ENCODE measurements at regions not wholly inside any gene's neighbourhood (a gene's known extent, or its start where the extent isn't known, plus 50 kb on each side); places are given as distances from the start of the nearest gene placed in this dataset.

DNA sequence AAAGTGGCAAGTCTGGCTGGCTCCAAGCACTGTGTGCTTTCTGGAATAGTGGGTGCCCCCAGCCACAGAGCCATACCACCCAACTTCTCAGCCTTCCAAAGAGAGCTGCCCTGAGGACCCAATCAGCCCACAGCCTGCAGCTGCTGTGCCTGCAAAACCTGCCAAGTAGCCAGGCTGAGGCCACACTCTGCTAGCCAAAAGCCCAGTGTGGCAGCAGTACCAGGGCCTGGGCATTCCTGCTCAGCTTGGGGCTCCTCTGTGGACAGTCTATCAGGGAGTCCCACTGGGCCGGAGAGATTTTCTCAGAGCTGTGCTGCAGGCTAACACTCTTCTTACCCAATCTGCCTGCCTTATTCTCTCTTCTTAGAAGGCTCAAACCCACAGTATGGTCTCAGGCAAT is 136.5 kb downstream of the TPRA1 start:
- no peaks in the 10 kb centered on the region for H3K9me3 ChIP-seq (ENCODE audit: control extremely low read depth in 1 of 5, control insufficient read depth in 4 of 5, insufficient read depth in 2 of 5, low read depth in 1 of 5, low read length in 4 of 5)
- POLR2A ChIA-PET: no interaction called here
- CTCF ChIA-PET: interaction anchor here (1.4 to 2.7 kb wide), 2 partner anchors 10 to 775 kb away, joined by 4 to 11 read pairs; no protein-coding TSS in a partner anchor
- no peaks in the 10 kb centered on the region for H3K36me3 ChIP-seq (ENCODE audit: control insufficient read depth in 4 of 4, insufficient read depth in 4 of 4, low read length in 3 of 4)
- no peak overlapping the region for H3K27ac ChIP-seq (ENCODE audit: insufficient read depth in 1 of 2, low read depth in 1 of 2, low read length in 2 of 2, poor library complexity in 1 of 2, severe bottlenecking in 2 of 2)
- H3K4me3 ChIP-seq (ENCODE audit: control insufficient read depth in 1 of 7, extremely low read depth in 1 of 7, insufficient read depth in 4 of 7, low read depth in 2 of 7, low read length in 6 of 7): no peak overlapping the region
- 88% methylated on average over 1 of the region's 1 CpG for WGBS (ENCODE audit: insufficient coverage)
- DNase-seq: no peak
- peaks cover 0 to 15% (median 7%) of the 10 kb centered on the region in 4 experiments for H3K4me1 ChIP-seq (ENCODE audit: control extremely low read depth in 1 of 4, control insufficient read depth in 4 of 4, insufficient read depth in 4 of 4, low read length in 3 of 4)
- H3K27me3 ChIP-seq (replicated peaks in 2 of 5; ENCODE audit: control insufficient read depth in 4 of 5, insufficient read depth in 5 of 5, low read length in 4 of 5): peaks cover 4 to 78% (median 30%) of the 10 kb centered on the region in 5 experiments

DNA sequence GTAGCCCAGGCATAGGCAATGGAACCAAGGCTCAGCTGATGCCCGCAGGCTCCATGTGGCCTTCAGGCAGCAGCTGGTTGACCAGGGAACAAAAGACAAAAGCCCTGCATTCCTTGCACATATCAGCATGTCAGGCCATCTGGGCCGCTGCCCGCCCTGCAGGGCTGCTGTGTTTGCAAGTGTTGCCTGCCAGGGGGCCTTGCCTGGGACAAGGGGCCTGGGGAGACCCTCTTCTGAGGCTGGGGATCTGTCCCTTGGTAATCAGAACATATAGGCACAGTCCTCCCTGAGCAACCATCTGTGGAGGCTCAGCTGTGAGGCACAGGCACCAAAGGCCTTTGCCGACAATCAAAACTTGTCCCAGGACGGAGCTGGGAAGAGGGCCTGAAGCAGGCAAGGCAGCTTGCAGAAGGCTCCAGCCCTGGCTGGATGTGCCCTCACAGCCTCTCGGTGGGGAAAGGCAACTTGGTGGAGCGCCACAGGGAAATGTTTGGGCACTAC is 138.2 kb downstream of the TPRA1 start:
- Histone ChIP-seq H3K27me3 (replicated peaks in 2 of 5; ENCODE audit: control insufficient read depth in 4 of 5, insufficient read depth in 5 of 5, low read length in 4 of 5) (peaks cover 4 to 61% (median 18%) of the 10 kb centered on the region in 5 experiments), H3K4me1 (ENCODE audit: control extremely low read depth in 1 of 4, control insufficient read depth in 4 of 4, insufficient read depth in 4 of 4, low read length in 3 of 4) (peaks cover 0 to 15% (median 7%) of the 10 kb centered on the region in 4 experiments), H3K4me3 (ENCODE audit: control insufficient read depth in 1 of 7, extremely low read depth in 1 of 7, insufficient read depth in 4 of 7, low read depth in 2 of 7, low read length in 6 of 7) (no peak overlapping the region), H3K36me3 (ENCODE audit: control insufficient read depth in 4 of 4, insufficient read depth in 4 of 4, low read length in 3 of 4) (no peaks in the 10 kb centered on the region), H3K9me3 (ENCODE audit: control extremely low read depth in 1 of 5, control insufficient read depth in 4 of 5, insufficient read depth in 2 of 5, low read depth in 1 of 5, low read length in 4 of 5) (no peaks in the 10 kb centered on the region), H3K27ac (ENCODE audit: insufficient read depth in 1 of 2, low read depth in 1 of 2, low read length in 2 of 2, poor library complexity in 1 of 2, severe bottlenecking in 2 of 2) (no peak overlapping the region)
- CTCF ChIA-PET: no interaction called here
- POLR2A ChIA-PET: no interaction called here
- 96% methylated on average over 6 of the region's 7 CpGs for WGBS (ENCODE audit: insufficient coverage)
- no peak for DNase-seq

DNA sequence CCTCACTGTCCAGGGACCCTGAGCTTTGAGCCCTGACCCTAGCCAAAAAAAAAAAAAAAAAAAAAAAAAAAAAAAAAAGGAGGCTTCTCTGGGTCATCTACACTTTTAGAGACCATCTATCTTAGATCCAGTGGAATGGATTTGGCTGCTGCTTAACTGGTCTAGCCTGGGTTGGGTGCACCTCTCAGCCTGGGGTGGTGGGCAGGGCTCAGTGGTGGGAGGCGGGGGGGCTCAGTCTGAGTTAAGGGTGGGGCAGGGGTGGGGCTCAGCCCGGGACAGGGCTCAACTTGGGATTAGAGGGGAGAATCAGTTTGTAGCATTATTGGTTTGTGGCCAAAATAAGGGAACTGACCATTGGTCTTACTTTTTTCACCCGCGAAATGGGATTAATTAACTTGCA is 139.2 kb downstream of the TPRA1 start:
- ChIA-PET POLR2A (no interaction called here), CTCF (no interaction called here)
- Histone ChIP-seq H3K4me1 (ENCODE audit: control extremely low read depth in 1 of 4, control insufficient read depth in 4 of 4, insufficient read depth in 4 of 4, low read length in 3 of 4) (peaks cover 0 to 9% (median 4%) of the 10 kb centered on the region in 4 experiments), H3K27ac (ENCODE audit: insufficient read depth in 1 of 2, low read depth in 1 of 2, low read length in 2 of 2, poor library complexity in 1 of 2, severe bottlenecking in 2 of 2) (no peak overlapping the region), H3K36me3 (ENCODE audit: control insufficient read depth in 4 of 4, insufficient read depth in 4 of 4, low read length in 3 of 4) (no peaks in the 10 kb centered on the region), H3K27me3 (replicated peaks in 2 of 5; ENCODE audit: control insufficient read depth in 4 of 5, insufficient read depth in 5 of 5, low read length in 4 of 5) (peaks cover 4 to 56% (median 17%) of the 10 kb centered on the region in 5 experiments), H3K9me3 (ENCODE audit: control extremely low read depth in 1 of 5, control insufficient read depth in 4 of 5, insufficient read depth in 2 of 5, low read depth in 1 of 5, low read length in 4 of 5) (no peaks in the 10 kb centered on the region), H3K4me3 (ENCODE audit: control insufficient read depth in 1 of 7, extremely low read depth in 1 of 7, insufficient read depth in 4 of 7, low read depth in 2 of 7, low read length in 6 of 7) (no peak overlapping the region)
- WGBS (ENCODE audit: insufficient coverage): 94% methylated on average over 4 of the region's 4 CpGs
- DNase-seq: no peak

DNA sequence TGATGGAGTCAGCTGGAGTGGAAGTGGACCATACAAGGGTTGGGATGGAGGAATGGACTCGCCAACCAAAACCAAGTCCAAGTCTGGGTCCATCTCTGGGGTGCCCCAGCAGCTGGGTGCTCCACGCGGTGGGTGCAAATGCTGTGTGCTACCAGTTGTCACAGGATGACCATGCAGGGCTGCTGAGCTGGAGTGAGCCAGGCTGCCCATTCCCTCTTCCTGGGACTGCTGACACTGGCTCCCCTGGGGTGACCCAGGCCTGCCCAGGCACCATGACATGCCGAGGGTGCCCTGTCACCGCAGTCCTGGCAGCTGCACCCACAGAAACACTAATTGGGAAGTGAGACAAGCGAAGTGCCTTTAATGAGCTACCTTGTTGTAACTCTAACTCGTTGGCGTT is 140.2 kb downstream of the TPRA1 start:
- POLR2A ChIA-PET: no interaction called here
- 97% methylated on average over 8 of the region's 8 CpGs for WGBS (ENCODE audit: insufficient coverage)

DNA sequence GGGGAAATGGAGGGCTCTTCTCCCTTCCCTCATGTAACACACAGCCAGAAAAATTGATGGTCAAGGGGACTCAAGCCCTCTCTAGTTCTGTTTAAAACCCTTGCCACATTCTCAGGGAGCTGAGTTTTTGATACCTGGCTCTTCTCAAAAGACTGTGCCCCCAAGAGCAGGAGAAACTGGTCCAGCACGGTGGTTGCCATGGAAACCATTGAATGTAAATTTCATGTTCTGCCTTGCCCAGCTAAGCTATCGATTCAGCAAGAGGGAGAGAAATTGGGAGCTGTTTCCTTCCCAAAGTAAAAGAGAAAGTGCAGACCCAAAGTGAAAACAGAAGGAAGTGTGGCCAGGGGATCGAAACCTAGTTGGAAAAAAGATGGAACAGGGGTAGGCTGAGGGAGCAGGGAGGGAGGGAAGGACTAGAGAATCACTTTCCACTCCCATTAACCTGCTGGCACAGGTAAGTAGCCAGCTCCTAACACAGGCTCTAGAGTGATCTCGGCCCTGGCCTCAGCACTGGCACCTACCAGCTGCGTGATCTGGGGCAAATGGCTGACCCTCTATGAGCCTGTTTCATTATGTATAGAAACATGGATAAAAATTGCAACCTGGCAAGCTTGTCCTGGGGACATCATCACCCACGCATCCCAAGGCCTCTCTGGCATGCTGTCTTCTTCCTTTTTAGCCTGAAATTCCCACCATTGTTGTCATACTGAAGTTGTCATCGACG is 140.9 kb downstream of the TPRA1 start:
- no peak for DNase-seq
- CTCF ChIA-PET: interaction anchor here (1.0 to 1.1 kb wide), 2 partner anchors 12 to 770 kb away, joined by 3 read pairs; no protein-coding TSS in a partner anchor
- Histone ChIP-seq H3K27ac (ENCODE audit: insufficient read depth in 1 of 2, low read depth in 1 of 2, low read length in 2 of 2, poor library complexity in 1 of 2, severe bottlenecking in 2 of 2) (no peak overlapping the region), H3K4me3 (ENCODE audit: control insufficient read depth in 1 of 7, extremely low read depth in 1 of 7, insufficient read depth in 4 of 7, low read depth in 2 of 7, low read length in 6 of 7) (no peak overlapping the region), H3K27me3 (replicated peaks in 2 of 5; ENCODE audit: control insufficient read depth in 4 of 5, insufficient read depth in 5 of 5, low read length in 4 of 5) (peaks cover 2 to 39% (median 10%) of the 10 kb centered on the region in 5 experiments), H3K9me3 (ENCODE audit: control extremely low read depth in 1 of 5, control insufficient read depth in 4 of 5, insufficient read depth in 2 of 5, low read depth in 1 of 5, low read length in 4 of 5) (no peaks in the 10 kb centered on the region), H3K4me1 (ENCODE audit: control extremely low read depth in 1 of 4, control insufficient read depth in 4 of 4, insufficient read depth in 4 of 4, low read length in 3 of 4) (no peaks in the 10 kb centered on the region), H3K36me3 (ENCODE audit: control insufficient read depth in 4 of 4, insufficient read depth in 4 of 4, low read length in 3 of 4) (no peaks in the 10 kb centered on the region)
- POLR2A ChIA-PET: no interaction called here
- WGBS (ENCODE audit: insufficient coverage): 59% methylated on average over 5 of the region's 8 CpGs

More for the DNA sequence above, 140.2 kb downstream of the TPRA1 start:
- H3K27ac ChIP-seq (ENCODE audit: insufficient read depth in 1 of 2, low read depth in 1 of 2, low read length in 2 of 2, poor library complexity in 1 of 2, severe bottlenecking in 2 of 2): no peak overlapping the region
- H3K4me1 ChIP-seq (ENCODE audit: control extremely low read depth in 1 of 4, control insufficient read depth in 4 of 4, insufficient read depth in 4 of 4, low read length in 3 of 4): peaks cover 0 to under 1% (median under 1%) of the 10 kb centered on the region in 4 experiments
- H3K9me3 ChIP-seq (ENCODE audit: control extremely low read depth in 1 of 5, control insufficient read depth in 4 of 5, insufficient read depth in 2 of 5, low read depth in 1 of 5, low read length in 4 of 5): no peaks in the 10 kb centered on the region
- no peak for DNase-seq
- CTCF ChIA-PET: no interaction called here
- no peaks in the 10 kb centered on the region for H3K36me3 ChIP-seq (ENCODE audit: control insufficient read depth in 4 of 4, insufficient read depth in 4 of 4, low read length in 3 of 4)
- H3K27me3 ChIP-seq (replicated peaks in 2 of 5; ENCODE audit: control insufficient read depth in 4 of 5, insufficient read depth in 5 of 5, low read length in 4 of 5): peaks cover 4 to 46% (median 14%) of the 10 kb centered on the region in 5 experiments
- no peak overlapping the region for H3K4me3 ChIP-seq (ENCODE audit: control insufficient read depth in 1 of 7, extremely low read depth in 1 of 7, insufficient read depth in 4 of 7, low read depth in 2 of 7, low read length in 6 of 7)

DNA sequence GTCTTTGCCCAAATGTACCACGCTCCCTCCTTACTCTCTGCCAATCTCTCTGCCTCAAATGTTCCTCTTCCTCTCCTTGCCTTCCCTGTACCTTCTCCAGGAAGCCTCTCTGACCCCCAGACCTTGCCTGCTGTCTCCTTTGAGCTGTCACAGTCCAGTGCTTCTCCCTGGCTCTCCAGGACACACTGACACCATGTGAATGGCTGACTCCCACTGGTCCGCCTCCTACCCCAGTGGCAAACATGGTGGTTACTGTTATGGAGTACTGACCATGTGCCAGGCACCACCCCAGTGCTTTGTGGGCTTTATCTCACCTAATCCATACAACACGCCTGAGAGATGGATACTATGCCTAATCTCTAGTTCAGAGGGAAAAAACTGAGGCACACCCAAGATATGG is 141.9 kb downstream of the TPRA1 start:
- Histone ChIP-seq H3K27me3 (replicated peaks in 2 of 5; ENCODE audit: control insufficient read depth in 4 of 5, insufficient read depth in 5 of 5, low read length in 4 of 5) (peaks cover 0 to 29% (median 7%) of the 10 kb centered on the region in 5 experiments), H3K4me3 (ENCODE audit: control insufficient read depth in 1 of 7, extremely low read depth in 1 of 7, insufficient read depth in 4 of 7, low read depth in 2 of 7, low read length in 6 of 7) (no peak overlapping the region), H3K27ac (ENCODE audit: insufficient read depth in 1 of 2, low read depth in 1 of 2, low read length in 2 of 2, poor library complexity in 1 of 2, severe bottlenecking in 2 of 2) (no peak overlapping the region), H3K9me3 (ENCODE audit: control extremely low read depth in 1 of 5, control insufficient read depth in 4 of 5, insufficient read depth in 2 of 5, low read depth in 1 of 5, low read length in 4 of 5) (no peaks in the 10 kb centered on the region), H3K36me3 (ENCODE audit: control insufficient read depth in 4 of 4, insufficient read depth in 4 of 4, low read length in 3 of 4) (no peaks in the 10 kb centered on the region), H3K4me1 (ENCODE audit: control extremely low read depth in 1 of 4, control insufficient read depth in 4 of 4, insufficient read depth in 4 of 4, low read length in 3 of 4) (no peaks in the 10 kb centered on the region)
- ChIA-PET POLR2A (no interaction called here), CTCF (interaction anchor here (1.0 kb wide), 1 partner anchor 13 kb away, joined by 3 read pairs; no protein-coding TSS in a partner anchor)
- 100% methylated on average over 2 of the region's 3 CpGs for WGBS (ENCODE audit: insufficient coverage)
- no peak for DNase-seq

DNA sequence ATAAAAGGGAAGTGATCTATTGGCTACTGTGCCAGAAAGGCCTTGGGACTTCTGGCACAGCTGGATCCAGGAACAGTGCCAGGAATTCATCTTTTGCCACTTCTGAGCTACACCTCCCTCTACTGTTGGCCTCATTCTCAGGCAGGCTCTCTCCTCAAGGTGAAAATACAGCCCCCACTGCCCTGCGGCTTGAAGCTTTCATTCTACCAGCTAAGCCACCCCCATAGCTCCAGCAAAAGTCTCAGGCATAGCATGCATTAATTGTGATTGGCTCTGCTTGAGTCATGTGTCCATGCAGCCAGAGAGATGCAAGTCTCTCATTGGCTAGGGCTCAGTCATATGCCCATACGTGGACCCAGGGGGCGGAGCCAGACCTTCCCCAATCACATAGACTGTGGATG is 142.4 kb downstream of the TPRA1 start:
- Histone ChIP-seq H3K9me3 (ENCODE audit: control extremely low read depth in 1 of 5, control insufficient read depth in 4 of 5, insufficient read depth in 2 of 5, low read depth in 1 of 5, low read length in 4 of 5) (no peaks in the 10 kb centered on the region), H3K36me3 (ENCODE audit: control insufficient read depth in 4 of 4, insufficient read depth in 4 of 4, low read length in 3 of 4) (no peaks in the 10 kb centered on the region), H3K4me1 (ENCODE audit: control extremely low read depth in 1 of 4, control insufficient read depth in 4 of 4, insufficient read depth in 4 of 4, low read length in 3 of 4) (no peaks in the 10 kb centered on the region), H3K27me3 (replicated peaks in 2 of 5; ENCODE audit: control insufficient read depth in 4 of 5, insufficient read depth in 5 of 5, low read length in 4 of 5) (peaks cover 0 to 27% (median 5%) of the 10 kb centered on the region in 5 experiments), H3K27ac (ENCODE audit: insufficient read depth in 1 of 2, low read depth in 1 of 2, low read length in 2 of 2, poor library complexity in 1 of 2, severe bottlenecking in 2 of 2) (no peak overlapping the region), H3K4me3 (ENCODE audit: control insufficient read depth in 1 of 7, extremely low read depth in 1 of 7, insufficient read depth in 4 of 7, low read depth in 2 of 7, low read length in 6 of 7) (no peak overlapping the region)
- WGBS (ENCODE audit: insufficient coverage): 100% methylated on average over 1 of the region's 3 CpGs
- ChIA-PET POLR2A (no interaction called here), CTCF (no interaction called here)
- DNase-seq: no peak

All from common myeloid progenitor, CD34-positive (primary cell).